Stimulated activated CD4-positive, alpha-beta T cell treated with anti-CD3 and anti-CD28 coated beads, Interleukin-2, amount 100 ng/mL, for 24 hours (primary cell): ENCODE measurements at regions not wholly inside any gene's neighbourhood (a gene's known extent, or its start where the extent isn't known, plus 50 kb on each side); places are given as distances from the start of the nearest gene placed in this dataset.

Source experiments
- DNase-seq, 2 donors: peaks; one replicate each; pipeline ENCODE4 v3.0.0-alpha.2; 2020

DNA sequence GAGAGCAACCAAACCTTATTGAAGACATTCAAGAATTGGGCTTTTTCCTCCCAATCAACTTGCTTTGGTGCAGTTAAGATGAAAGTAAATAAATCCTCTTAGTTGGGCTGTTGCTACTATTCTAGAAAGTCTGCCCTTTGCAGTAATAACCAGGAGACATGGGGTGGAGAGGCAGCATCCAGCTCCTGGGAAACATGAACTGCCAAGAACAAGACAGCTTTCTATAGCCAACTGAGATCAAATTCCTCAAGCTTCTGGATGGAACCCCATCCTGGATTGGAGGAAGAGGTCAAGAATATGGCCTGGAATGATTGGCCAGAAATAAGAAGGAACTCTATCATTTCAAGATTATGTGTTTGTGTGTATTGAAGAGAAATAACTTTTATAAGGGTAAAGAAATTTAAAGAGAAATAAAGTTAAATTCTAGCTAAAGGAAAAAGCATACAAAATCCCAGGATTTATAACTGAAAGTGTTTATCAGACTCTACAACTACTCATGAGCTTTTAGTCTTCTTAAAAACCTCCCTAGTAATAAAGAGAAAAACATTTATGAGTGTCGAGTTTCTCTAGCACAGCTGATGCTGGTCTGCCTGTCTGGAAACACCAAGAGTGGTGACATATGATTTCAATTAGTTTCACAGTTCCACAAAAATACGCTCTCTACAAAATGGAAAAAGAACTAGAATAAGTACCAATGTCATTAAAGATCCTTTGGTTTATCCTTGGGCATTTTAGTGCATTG, 70.1 kb upstream of the COL1A2 start:
- DNase-seq: no peak

- no peak for DNase-seq
Observed at GRCh38 chr7:94325122-94325475, 69.6 kb upstream of the COL1A2 start.

DNA sequence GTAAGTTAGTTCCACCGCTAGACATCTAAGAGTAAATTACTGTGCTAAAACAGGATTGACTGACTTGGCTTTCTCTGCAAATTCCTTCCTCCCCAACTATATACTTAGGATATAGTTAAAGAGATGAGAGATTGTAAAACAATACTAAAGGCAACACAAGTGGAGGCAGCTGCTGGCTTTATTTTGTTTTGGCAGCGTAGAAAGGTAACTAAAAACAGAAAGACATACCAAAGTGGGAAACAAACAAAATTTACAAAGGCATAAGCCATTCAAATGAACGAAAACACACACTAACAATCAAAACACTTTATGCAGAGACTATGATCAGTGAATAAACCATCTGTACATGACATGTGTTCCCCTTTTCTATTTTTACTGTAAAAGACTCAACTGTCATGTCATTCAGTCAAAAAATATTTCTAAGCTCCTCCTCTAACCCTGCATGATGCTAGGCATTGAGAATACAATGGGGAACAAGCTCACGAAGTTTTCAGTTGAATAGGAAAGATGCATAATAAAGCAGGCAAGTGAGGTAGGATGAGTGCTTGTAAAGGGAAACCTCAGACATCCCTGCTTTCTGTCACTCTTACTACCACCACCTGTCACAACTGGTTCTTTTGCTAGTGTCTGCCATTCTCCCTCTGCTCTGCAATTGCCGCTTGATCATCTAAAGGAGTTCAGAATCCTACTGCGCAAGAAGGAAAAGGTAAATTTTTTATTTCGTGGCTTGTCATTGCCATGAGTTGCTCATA, 64.2 kb upstream of the COL1A2 start:
- no peak for DNase-seq

- no peak for DNase-seq
Observed at GRCh38 chr7:94332571-94332970, 62.1 kb upstream of the COL1A2 start.

DNA sequence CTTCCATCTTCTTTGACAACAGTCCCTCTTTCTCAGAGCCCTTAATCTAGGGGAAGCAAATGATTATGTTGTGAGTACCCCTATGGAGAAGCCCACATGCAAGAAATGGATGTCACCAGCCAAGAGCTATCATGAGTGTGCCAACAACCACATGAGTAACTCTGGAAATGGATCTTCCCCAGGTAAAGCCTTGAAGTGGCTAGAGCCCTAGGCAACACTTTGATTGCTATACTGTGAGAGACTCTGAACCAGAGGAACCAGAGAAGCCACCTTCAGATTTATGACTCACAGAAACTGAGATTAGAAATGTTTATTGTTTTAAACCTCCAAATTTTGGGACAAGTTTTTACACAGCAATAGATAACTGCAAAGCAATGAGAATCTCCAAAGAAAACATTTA, 60.9 kb upstream of the COL1A2 start:
- no peak for DNase-seq

- no peak for DNase-seq
Observed at GRCh38 chr7:94335586-94335985, 59.1 kb upstream of the COL1A2 start.

DNA sequence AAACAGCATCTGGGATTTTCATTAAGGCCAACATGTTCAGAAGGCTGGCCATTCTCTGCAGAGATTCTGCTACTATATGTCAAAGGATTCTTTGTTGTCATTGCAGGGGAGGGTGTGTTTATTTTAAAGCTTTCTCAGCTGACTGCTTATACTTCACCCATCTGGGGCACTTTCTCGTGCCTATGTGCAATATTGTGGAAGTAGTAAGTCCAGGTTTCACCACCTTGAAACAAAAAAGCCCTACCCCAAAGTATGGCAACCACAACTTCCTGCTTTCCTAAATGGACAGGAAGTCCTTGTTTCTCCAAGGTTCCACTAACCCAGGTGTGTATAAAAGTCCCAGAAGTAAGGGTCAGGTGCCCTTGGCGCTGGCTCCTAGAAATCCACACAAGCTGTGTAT, 58.7 kb upstream of the COL1A2 start:
- no peak for DNase-seq

DNA sequence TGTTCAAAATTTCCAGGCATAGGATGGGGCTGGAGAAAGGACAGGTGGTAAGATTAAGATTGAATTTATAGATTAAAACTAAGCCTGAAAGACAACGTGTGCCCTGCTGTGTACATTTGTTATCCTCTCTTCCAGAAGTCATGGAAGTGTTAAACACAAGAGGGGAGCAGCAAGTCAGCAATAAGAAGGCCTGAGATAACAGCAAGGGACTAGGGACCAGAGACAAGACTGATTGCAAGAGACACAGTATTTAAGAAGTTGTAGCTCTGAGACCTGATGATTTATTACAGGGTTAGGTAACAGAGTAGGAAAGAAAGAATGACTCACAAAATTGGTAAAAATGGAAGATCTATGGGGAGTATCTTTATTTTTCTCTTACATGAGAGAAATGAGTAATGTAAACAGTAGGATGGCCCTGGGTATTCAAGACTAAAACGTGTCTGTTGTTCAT, 55.7 kb upstream of the COL1A2 start:
- DNase-seq: no peak

DNA sequence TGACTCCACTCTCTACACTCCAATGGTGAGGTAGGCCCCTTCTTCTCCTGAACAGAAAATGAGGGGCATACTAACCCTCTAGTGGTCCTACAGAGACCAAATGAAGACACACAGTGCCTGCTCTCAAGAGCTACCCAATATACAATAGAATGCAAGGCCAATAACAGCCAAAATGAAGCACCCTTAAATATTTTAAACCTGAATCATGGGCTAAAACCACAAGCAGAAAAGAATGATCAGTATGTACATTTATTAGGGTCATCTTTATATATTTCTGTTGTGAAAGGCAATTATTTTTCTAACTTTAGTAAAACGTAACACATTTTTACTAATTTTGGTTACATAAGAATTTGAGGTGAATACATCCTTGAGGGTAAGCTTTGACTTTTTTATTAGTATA, 49.9 kb upstream of the COL1A2 start:
- no peak for DNase-seq
